ENCODE measurements at regions not wholly inside any gene's neighbourhood (a gene's known extent, or its start where the extent isn't known, plus 50 kb on each side); places are given as distances from the start of the nearest gene placed in this dataset.

DNA sequence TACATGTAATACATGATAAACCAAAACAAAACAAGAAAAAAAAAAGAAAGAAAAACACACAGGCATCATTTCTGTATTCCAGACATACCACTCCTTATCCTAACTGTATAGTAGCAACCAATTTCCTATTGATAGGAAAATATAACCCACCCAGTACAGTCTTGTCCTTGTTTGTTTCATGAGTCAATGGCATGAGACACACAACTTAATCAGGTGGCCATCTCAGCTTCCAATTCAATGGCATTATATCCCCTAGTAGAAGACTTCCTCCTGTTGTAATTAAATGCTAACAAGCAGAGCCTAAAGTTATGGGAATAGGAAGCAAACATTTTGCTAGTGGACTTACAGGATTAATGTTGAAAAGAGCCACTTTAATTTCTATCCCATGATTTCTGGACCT is 121.0 kb upstream of the NOL4 start:
- TF ChIP-seq, protein P1, sequence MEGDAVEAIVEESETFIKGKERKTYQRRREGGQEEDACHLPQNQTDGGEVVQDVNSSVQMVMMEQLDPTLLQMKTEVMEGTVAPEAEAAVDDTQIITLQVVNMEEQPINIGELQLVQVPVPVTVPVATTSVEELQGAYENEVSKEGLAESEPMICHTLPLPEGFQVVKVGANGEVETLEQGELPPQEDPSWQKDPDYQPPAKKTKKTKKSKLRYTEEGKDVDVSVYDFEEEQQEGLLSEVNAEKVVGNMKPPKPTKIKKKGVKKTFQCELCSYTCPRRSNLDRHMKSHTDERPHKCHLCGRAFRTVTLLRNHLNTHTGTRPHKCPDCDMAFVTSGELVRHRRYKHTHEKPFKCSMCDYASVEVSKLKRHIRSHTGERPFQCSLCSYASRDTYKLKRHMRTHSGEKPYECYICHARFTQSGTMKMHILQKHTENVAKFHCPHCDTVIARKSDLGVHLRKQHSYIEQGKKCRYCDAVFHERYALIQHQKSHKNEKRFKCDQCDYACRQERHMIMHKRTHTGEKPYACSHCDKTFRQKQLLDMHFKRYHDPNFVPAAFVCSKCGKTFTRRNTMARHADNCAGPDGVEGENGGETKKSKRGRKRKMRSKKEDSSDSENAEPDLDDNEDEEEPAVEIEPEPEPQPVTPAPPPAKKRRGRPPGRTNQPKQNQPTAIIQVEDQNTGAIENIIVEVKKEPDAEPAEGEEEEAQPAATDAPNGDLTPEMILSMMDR (IDR thresholded peaks at IDR 0.05; ENCODE audit: extremely low read depth, low read depth, low read length) = no peak
- Histone ChIP-seq H3K4me1 (ENCODE audit: insufficient read depth, low read length) (no peaks in the 10 kb centered on the region), H3K4me3 (ENCODE audit: insufficient read depth, low read length) (no peak overlapping the region), H2AFZ (ENCODE audit: low read length) (no peak overlapping the region), H4K20me1 (ENCODE audit: insufficient read depth, low read length) (no peaks in the 10 kb centered on the region), H3K79me2 (ENCODE audit: insufficient read depth, low read length) (no peaks in the 10 kb centered on the region), H3K27ac (ENCODE audit: low read depth, low read length) (no peak overlapping the region), H3K36me3 (ENCODE audit: insufficient read depth, low read length) (no peaks in the 10 kb centered on the region), H3K4me2 (ENCODE audit: insufficient read depth, low read length) (no peak overlapping the region), H3K9me3 (ENCODE audit: low read depth, low read length) (no peaks in the 10 kb centered on the region), H3K27me3 (ENCODE audit: insufficient read depth, low read length) (no peaks in the 10 kb centered on the region)
- DNase-seq (ENCODE audit: insufficient read length, low spot score, missing footprints) = no peak

DNA sequence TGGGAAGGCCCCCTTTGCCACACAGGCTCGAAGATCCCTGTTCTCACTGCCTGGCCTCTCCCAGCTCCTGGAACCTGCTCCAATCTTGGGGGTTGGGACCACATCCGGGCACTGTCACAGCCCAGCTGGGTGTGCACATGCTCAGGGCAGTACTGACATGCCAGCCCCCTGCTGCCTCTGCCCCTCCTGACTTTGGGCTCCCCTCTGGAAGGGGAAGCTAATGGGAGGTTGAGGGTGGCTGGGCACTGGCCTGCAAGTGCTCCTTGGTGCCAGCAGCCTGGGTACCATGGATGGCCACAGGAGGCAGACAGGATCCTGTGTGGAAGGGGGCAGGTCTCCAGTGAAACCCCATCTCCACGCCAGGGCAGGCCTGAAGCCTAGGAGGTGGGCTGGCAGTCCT is 126.1 kb upstream of the NOL4 start:
- Histone ChIP-seq H3K79me2 (ENCODE audit: insufficient read depth, low read length) (no peaks in the 10 kb centered on the region), H4K20me1 (ENCODE audit: insufficient read depth, low read length) (no peaks in the 10 kb centered on the region), H3K27me3 (ENCODE audit: insufficient read depth, low read length) (no peaks in the 10 kb centered on the region), H3K4me3 (ENCODE audit: insufficient read depth, low read length) (no peak overlapping the region), H3K27ac (ENCODE audit: low read depth, low read length) (no peak overlapping the region), H3K36me3 (ENCODE audit: insufficient read depth, low read length) (no peaks in the 10 kb centered on the region), H2AFZ (ENCODE audit: low read length) (no peak overlapping the region), H3K4me2 (ENCODE audit: insufficient read depth, low read length) (no peak overlapping the region), H3K4me1 (ENCODE audit: insufficient read depth, low read length) (no peaks in the 10 kb centered on the region), H3K9me3 (ENCODE audit: low read depth, low read length) (no peaks in the 10 kb centered on the region)
- no peak for DNase-seq (ENCODE audit: insufficient read length, low spot score, missing footprints)
- TF ChIP-seq, protein P1 (IDR thresholded peaks at IDR 0.05; ENCODE audit: extremely low read depth, low read depth, low read length) = no peak

DNA sequence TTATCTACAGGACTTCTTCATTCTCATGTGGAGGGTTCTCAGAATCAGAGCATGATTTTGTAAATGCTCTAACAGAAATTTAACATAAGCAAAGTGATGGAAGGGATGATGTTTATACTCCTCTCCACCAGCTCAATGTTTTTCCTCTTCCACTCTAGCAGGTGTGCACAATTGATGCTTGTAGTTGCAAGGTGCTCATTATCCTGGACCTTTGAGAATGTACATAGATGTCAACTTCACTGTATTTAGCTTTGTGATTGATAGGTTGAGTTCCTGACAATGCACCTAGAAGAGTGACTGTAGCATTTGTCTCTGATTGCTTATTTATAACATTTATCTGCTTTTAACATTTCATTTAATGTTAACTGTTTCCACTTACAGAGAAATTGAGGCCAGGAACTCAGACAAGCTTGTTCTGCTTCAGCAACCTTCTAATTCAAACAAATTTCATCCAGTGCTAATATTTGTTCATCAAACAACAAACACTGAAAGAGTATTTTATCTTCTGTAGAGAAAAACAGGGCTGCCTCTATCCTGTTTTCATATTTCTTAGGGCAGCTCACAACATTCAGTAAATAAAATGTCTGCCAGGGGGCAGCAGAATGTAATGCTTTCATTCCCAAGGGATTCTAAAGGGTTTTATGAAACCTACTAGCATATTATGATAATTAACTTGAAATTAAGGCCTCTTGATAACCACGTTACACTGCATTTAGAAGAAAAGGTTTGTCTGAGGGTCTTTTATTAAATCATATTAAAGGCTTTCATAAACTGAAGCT is 127.9 kb upstream of the NOL4 start:
- no peak for DNase-seq (ENCODE audit: insufficient read length, low spot score, missing footprints)
- H3K9me3 ChIP-seq (ENCODE audit: low read depth, low read length) = no peaks in the 10 kb centered on the region
- H3K27me3 ChIP-seq (ENCODE audit: insufficient read depth, low read length) = no peaks in the 10 kb centered on the region
- H3K4me3 ChIP-seq (ENCODE audit: insufficient read depth, low read length) = no peak overlapping the region
- no peak overlapping the region for H2AFZ ChIP-seq (ENCODE audit: low read length)
- H3K27ac ChIP-seq (ENCODE audit: low read depth, low read length) = no peak overlapping the region
- no peaks in the 10 kb centered on the region for H3K79me2 ChIP-seq (ENCODE audit: insufficient read depth, low read length)
- no peak overlapping the region for H3K4me2 ChIP-seq (ENCODE audit: insufficient read depth, low read length)
- H3K4me1 ChIP-seq (ENCODE audit: insufficient read depth, low read length) = no peaks in the 10 kb centered on the region
- H4K20me1 ChIP-seq (ENCODE audit: insufficient read depth, low read length) = no peaks in the 10 kb centered on the region
- H3K36me3 ChIP-seq (ENCODE audit: insufficient read depth, low read length) = no peaks in the 10 kb centered on the region
- TF ChIP-seq, protein P1 (IDR thresholded peaks at IDR 0.05; ENCODE audit: extremely low read depth, low read depth, low read length) = no peak

DNA sequence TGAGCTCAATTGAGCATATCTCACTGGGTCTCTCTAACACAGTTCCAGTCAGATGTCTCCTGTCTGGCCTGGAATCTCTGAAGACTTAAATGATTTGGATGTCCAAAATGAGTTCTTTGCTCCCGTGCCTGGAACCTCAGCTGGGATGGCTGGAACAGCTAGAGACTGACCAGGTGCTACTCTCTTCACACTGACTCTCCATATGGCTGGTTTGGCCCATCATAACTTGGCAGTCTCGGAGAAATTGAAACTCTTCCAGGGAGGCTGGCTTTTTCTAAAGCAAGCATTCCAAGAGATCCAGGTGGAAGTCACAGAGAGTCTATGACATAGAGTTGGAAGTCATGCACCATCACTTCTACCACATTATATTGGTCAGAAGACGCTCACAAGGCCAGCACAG is 129.6 kb upstream of the NOL4 start:
- H3K36me3 ChIP-seq (ENCODE audit: insufficient read depth, low read length) = no peaks in the 10 kb centered on the region
- TF ChIP-seq, protein P1 (IDR thresholded peaks at IDR 0.05; ENCODE audit: extremely low read depth, low read depth, low read length) = no peak
- H3K4me3 ChIP-seq (ENCODE audit: insufficient read depth, low read length) = no peak overlapping the region
- no peaks in the 10 kb centered on the region for H4K20me1 ChIP-seq (ENCODE audit: insufficient read depth, low read length)
- H3K27ac ChIP-seq (ENCODE audit: low read depth, low read length) = no peak overlapping the region
- no peaks in the 10 kb centered on the region for H3K27me3 ChIP-seq (ENCODE audit: insufficient read depth, low read length)
- H3K4me2 ChIP-seq (ENCODE audit: insufficient read depth, low read length) = no peak overlapping the region
- no peaks in the 10 kb centered on the region for H3K79me2 ChIP-seq (ENCODE audit: insufficient read depth, low read length)
- H3K4me1 ChIP-seq (ENCODE audit: insufficient read depth, low read length) = no peaks in the 10 kb centered on the region
- H2AFZ ChIP-seq (ENCODE audit: low read length) = no peak overlapping the region
- H3K9me3 ChIP-seq (ENCODE audit: low read depth, low read length) = no peaks in the 10 kb centered on the region
- DNase-seq (ENCODE audit: insufficient read length, low spot score, missing footprints) = no peak

Measured in osteoblast (primary cell).